ENCODE measurements at regions not wholly inside any gene's neighbourhood (a gene's known extent, or its start where the extent isn't known, plus 50 kb on each side); places are given as distances from the start of the nearest gene placed in this dataset.
"Not testable (repeated sequence)": the region's sequence is repeated elsewhere in the genome, so short reads cannot be mapped to it uniquely, and the experiment has no call there.

DNA sequence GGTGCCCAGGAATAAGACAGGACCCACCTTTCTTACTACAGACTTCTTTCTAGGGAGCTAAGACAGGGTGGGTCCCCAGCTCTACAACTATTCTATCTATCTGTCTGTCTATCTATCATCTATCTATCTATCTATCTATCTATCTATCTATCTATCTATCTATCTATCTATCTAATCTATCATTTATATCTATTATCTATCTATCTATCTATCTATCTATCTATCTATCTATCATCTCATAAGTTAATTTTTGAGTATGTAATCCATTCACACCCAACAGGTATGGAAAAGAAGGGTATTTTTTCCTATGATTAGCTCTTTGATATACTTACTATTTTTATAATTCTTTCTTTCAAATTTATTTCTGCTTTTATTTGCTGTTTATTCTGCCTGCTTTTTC lies 55.9 kb downstream of the BAMBI start:
- DNase-seq (ENCODE audit: low read depth): no peak

DNA sequence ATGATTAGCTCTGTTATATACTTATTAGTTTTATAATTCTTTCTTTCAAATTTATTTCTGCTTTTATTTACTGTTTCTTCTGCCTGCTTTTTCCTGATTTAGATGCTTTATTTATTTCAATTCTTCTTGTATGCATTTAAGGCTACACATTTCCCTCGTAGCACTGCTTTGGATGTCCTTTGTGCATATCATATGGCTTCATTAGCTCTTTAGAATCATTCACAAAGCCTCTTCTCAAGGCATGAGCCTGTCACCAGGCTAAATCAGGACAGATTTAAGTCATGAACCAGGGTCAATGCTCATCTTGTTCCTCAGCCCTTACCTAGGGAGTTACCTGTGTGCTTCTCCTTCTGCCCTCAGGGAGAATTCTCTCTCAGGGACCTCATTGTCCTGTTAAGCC lies 56.3 kb downstream of the BAMBI start:
- DNase-seq (ENCODE audit: low read depth): no peak

DNA sequence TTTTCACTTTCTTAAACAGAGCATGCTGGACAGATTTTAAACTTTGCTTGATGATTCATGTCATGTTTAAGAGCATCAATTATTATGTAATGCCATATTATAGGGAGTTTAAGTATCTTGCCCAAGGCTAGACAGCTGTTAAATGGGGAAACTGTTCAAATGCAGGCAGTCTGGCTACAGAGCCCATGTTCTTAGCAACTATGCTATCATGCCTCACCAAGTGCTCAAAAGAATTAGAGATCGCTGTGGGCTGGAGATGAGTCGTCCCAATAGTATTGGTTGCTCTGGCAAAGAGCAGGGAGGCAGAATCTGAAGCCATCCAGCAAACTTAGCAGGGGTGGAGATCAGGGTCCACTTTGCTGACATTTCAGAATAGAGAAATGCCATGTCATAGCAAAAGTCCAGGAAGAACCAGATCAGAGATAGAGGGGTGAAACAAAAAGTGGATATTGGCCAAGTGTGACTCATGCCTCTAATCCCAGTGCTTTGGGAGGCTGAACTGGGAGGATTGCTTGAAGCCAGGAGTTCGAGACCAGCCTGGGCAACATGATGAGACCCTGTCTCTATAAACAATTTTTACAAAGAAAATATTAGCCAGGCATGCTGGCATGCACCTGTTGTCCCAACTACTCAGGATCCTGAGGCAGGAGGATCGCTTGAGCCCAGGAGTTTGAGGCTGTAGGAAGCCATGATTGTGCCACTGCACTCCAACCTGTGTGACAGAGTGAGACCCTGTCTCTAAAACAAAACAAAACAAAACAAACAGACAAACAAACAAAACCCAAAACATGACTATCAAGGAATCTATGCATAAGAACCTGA lies 57.8 kb downstream of the BAMBI start:
- no peak for DNase-seq (ENCODE audit: low read depth)

DNA sequence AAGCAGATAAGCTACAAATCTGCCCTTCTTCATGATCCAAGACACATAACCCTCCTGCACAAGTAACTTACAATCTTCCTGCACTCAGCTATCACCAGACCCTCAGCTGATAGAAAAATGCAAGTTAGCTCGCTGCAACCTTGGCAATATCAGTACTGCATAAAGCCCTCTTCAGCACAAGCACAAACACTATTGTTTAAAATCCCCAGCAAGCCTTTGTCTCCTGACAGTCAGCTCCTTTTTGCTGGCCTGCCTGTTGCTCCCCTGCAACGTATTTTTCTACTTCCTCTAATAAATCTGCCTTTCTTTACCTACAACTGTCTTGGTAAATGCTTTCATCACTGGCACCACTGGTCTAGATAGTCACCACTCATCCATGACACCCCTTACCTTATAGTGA lies 59.8 kb downstream of the BAMBI start:
- no peak for DNase-seq (ENCODE audit: low read depth)

DNA sequence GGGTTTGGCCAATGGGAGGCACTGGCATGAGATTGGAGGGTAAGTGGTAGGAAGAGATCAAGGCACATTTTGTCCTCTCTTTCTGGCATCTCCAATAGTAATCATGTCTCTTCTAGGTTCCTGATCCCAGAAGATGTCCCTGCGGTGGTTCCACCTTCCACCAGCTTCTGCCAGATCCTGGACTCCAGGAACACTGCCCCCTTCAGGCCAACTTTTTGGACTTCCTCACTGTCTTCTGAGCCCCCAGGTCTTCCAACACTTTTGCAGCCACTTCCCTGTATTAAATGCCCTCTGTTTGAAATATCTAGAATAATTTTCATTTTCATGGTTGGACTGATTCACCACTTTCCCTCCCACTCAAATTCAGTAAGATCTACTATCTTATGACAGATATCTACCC lies 60.9 kb downstream of the BAMBI start:
- no peak for DNase-seq (ENCODE audit: low read depth)

DNA sequence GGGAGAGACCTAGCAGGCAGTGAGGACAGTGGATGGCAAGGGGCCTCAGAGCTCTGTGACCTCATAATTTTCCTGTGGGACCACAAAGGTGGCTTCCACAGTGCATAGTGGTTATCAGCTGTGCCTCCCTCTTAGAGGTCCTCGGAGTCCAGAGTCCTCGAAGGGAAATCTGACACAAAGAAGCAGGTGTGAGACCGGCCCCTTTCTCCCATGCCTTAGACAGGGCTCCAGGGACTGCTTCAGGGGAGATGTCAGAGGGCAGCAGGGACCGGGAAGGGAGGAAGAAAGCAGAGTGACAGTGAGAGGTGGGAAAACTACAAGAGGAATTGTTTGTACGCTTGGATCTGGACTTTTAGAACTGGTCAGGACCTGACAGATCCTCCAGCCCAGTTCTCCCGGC lies 66.3 kb downstream of the BAMBI start:
- no peak for DNase-seq (ENCODE audit: low read depth)

DNA sequence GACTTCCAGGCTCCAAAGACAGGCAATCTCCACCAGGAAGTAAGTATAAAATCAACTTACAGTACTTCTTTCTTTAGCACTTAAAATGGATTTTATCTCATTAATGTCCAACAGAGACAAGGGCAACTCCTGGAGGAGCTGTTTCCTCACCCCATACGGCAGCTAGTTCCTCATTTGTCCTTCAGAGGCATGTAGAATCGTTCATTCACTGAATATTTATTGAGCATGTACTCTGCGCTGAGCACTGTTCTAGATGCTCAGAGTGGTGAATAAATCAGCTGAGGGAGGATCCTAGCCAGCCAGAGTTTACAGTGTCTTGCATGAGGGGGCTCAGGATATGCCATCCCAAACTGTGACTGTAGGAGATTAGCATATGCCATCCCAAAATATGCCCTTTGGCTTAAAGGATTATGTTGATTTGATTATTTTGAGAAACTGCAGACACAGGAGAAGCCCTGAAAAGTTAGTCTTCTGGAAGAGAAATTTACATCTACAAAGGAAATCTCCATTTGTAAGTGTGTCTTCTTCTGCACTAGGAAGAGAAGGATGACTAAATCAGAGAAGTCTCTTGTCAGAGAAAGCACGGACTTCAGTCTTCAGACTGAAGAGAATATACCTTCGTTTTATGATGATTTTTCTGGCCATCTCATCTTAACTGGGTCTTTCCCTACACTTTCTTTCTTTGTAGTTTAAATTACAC lies 66.9 kb downstream of the BAMBI start:
- DNase-seq (ENCODE audit: low read depth): no peak

DNA sequence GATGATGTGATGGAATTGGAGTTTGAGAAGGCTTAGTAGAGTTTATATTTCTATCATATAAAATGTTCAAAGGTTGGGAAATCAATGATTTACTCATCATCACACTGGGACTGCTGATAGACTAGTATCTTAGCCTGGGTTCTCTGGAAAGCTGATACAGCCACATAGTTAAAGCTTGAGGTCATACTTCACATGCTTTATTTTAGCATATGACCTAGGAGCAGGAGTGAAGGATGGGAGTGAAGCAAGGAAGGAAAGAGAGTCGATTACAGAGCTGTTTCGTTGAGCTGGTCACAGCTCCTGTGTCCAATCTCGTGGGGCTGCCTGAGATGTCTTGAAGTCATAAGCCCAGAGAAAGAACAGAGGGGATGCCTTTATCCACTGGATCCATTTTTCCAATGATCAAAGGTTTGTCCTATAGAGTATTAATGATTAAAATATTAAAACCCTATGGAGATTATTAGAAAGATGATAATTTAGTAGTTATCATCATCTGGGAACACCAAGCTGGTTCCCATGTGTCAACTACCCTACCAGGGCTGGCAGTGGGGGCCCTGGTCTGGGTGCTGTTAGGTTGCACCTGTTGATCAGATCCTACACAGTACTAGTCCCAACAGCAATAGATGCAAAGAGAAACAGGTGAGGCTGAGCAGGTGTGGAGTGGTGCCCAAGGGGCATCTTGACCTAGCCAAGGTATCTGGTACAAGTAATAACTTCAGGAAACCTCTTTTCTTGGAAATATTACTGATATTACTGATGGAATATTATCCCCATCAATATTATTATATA lies 77.8 kb downstream of the BAMBI start:
- no peak for DNase-seq (ENCODE audit: low read depth)

DNA sequence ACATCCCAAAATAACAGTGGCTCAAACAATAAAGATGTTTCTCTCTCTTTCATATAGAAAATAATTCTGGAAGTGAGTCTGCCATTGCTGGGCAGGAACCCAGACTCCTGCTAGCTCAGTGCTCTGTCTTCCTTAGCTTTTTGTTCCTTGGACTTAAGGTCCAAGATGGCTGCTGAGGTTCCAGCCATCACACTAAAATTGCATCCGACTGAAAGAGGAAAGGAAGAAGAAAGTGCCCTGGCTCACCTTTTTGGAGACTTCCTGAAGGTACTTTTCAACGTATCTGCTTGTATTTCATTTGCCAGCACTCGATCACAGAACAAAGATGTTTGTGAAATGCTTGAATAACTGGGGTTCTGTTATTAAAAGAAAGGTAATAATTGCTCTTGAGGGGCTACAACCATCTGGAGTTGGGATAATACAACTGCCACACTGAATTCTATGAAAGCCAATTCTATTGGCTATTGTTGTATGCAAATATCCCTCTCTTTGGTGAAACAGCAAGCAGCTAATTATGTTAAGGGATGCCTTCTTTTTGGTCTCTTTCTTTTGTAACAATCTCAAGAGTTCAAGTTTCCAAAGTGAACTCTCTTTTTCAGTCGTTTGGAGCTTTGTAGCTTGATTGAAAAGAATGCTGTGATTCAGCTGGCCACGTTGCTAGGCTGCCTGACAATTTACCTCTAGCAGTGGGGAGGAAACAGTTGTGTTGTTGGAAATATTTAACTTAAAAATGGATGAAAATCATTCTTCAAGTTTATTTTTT lies 83.9 kb downstream of the BAMBI start:
- DNase-seq (ENCODE audit: low read depth): no peak

DNA sequence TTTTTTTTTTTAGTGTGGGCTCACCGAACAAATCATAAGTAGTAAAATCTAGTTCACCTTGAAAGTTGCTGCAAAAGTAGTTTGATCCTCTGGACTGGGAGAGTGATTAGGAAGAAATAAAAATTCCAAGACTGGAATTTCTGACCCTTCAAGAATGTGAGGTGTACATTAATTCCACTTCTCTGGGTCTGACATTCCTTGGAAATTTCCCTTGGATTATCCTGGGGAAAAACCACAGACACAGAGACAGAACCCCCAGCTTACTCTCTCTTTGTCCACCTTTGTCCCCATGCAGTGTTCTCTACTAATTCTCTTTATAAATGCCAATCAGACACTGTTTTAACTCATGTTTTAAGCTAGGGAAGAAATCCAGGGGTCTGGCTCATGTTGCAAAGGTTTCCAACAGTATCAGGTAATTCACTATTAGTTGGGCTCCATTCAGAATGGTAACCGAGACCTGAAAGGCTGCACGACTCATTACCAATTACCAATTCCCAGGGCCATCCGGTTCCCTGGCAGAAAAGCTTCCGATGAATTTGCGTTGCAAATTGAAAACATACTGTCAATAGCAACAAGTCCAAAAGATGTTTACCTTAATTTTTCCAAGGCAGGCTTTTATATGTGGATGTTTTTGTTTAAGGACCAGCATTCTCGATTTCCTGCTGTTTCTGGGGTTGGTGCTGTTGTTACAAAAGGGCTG lies 86.3 kb downstream of the BAMBI start:
- DNase-seq (ENCODE audit: low read depth): no peak

DNA sequence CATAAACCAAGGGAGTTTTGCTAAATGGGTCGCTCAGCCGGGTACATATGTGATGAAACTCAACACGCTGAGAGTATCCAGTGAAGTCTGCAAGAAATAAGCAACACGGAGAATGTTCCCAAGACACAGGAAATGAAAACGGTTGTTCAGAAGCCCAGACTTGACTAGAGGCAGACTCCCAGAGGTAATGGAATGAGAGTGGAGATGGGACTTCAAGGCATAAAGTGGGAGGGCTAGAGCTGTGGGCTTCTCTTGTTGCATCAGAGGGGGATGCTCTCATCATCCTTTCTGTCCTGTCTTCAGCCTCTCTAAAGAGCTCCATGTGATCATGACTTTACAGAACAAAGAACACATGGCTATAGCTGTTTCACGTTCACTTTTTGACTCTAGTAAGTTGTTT lies 88.3 kb downstream of the BAMBI start:
- no peak for DNase-seq (ENCODE audit: low read depth)

DNA sequence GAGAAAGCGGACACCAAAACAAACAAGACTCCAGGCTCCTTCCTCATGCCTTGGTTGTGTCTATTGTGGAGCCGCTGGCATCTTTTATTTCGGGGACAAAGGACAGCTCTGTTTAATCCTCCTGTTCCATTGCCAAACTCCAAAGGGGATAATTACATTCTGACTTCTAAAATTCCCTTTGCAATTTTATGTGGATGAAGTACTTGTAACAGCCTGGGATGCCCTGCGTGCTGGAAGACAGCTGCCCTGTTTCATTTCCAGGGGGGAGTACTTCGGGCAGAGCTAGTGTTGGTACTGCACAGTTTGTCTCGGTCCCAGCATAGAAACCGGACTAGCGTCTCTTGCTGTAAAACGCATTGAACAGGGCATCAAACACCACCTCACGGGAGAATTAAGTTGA lies 90.9 kb downstream of the BAMBI start:
- DNase-seq (ENCODE audit: low read depth): no peak

DNA sequence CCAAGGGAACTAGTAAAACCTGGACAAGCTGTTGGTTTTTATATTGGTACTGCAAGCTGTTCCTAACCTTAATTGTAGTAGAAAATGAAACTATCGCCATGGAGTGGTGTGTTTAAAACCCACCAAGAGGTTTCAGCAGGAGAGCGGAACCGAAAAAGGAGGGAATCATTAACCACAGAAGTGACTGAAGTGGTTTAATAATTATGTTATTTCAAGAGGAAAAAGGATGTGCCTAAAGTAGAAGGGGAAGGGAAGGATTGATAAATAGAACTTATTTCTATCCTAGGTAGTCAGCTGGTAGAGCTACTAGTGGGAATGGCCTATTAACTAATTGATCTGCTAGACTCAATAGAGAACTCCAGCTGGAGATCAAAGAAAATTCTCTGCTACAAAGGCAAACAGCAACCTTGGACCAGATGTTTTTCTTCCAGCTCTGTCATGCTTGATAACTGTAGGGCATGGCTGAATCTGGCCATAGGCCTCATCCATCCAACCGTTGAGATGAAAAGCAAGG lies 91.8 kb downstream of the BAMBI start:
- no peak for DNase-seq (ENCODE audit: low read depth)

DNA sequence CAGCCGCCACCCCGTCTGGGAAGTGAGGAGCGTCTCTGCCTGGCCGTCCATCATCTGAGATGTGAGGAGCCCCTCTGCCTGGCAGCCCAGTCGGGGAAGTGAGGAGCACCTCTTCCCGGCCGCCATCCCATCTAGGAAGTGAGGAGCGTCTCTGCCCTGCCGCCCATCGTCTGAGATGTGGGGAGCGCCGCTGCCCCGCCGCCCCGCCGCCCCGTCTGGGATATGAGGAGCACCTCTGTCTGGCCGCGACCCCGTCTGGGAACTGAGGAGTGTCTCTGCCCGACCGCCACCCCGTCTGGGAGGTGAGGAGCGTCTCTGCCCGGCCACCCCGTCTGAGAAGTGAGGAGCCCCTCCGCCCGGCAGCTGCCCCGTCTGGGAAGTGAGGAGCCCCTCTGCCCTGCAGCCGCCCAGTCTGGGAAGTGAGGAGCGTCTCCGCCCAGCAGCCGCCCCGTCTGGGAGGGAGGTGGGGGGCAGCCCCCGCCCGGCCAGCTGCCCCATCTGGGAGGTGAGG lies 94.3 kb downstream of the BAMBI start:
- DNase-seq (ENCODE audit: low read depth): not testable (repeated sequence)

DNA sequence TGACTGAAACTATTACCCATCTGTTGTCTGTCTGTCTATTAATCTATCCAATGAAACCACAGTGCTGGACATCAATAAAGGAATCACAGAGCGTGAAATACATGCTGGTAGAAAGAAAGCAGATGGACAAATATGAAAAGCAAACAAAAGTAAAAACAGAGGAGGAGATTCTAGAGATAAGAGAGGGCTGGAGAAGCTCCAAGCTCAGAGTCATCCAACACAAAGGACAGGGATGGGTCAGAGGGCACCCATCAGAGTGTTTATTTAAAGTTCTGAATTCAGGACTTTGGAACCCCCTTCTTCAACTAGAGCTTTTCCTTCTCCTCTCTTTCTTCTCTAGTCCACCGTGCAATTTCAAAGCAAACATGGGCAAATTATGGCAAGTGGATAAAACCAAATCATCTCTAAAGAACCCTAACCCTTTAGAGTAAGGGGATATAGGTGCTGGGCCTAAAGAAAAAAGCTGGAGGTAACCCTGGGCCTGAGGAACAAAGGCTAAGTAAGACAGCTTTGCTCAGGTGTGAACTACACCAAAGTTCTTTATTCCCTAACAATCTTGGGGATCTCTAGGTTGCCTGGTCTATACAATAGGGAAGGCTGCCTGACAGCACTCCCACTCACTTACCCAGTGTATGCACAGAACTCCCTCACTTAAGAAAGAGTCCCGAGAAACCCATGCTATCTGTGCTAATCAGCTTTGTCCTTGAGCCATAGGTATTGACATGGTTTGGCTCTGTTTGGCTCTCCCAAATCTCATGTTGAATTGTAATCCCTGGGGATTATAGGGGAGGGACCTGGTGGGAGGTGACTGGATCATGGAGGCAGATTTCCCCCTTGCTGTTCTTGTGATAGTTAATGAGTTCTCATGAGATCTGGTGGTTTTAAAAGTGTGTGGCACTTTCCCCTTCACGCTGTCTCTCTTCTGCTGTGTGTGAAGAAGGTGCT lies 97.0 kb downstream of the BAMBI start:
- no peak for DNase-seq (ENCODE audit: low read depth)

DNA sequence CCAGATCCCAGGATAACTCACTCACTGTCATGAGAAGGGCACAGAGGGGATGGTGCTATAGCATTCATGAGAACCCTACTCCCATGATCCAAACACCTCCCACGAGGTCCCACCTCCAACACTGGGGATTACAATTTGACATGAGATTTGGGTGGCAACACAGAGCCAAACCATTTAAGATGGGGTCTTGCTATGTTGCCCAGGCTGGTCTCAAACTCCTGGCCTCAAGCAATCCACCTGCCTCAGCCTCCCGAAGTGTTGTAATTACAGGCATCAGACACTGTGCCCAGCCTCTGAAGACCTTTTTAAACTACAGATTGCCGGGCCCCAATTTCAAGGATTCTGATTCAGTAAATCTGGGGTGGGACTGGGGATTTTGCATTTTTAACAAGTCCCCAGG lies 98.5 kb downstream of the BAMBI start:
- no peak for DNase-seq (ENCODE audit: low read depth)

DNA sequence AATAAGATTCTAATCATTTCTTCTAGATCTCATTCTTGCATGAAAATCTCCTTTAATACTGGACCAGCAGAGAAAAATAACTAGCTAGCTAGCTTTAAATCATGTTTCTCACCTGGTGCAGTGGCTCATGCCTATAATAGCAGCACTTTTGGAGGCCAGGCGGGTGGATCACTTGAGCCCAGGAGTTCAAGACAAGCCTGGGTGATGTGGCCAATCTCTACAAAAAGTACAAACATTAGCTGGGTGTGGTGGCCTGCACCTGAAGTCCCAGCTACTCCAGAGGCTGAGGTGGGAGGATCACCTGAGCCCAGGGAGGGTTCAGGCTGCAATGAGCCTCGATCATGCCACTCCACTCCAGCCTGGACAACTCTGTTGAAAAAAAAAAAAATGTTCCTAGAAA lies 99.2 kb downstream of the BAMBI start:
- DNase-seq (ENCODE audit: low read depth): no peak

DNA sequence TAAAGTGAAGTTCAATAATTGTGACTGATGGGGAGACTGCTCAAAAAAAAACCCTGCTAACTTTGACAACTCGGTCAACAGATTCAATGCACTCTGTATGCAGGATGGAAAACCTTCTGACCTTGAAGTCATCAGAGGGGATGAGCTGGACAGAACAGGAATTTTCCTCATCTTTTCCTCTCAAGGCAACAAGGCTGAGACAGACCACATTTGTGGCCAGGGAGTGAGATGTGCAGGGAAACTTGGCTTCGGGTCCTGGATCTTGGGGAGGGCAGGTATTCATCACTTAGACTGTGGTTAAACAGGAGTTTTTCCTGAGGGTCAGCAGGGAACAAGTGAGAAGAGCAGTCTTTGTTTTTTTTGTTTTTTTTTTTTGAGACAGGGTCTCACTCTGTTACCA lies 100.6 kb downstream of the BAMBI start:
- DNase-seq (ENCODE audit: low read depth): no peak

DNA sequence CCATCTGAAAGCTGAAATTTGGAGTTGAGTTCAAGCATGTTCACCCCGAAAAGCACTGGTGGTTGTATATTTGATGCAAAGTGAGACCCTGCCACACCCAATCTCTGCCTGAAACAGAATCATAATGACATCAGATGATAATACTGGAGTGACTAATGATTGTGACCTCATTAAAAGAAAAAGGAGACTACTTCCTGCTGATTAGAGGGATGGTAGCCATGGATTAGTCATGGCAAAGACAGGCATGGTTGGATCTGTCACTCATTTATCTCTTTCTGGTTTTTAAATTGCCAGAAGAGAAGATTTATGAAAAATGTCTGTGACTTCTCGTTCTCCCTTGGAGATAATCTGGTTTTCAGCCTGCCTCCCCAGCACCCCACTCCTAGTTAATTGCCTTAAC lies 101.2 kb downstream of the BAMBI start:
- no peak for DNase-seq (ENCODE audit: low read depth)

DNA sequence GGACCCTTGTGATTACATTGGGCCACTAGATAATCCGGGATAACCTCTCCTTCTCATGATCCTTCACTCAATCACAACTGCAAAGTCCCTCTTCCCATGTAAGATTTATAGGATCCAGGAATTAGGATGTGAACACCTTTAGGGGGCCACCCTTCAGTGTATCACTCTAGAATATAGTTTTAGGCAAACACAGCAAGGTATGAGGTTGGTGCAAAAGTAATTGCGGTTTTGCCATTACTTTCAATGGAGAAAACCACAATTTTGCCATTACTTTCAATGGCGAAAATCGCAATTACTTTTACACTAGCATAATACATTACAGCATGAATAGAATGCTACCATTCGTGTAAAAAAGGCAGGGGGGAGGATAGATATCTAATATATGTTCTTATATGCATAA lies 104.0 kb downstream of the BAMBI start:
- no peak for DNase-seq (ENCODE audit: low read depth)

Measured in stimulated activated CD8-positive, alpha-beta memory T cell treated with anti-CD3 and anti-CD28 coated beads, Interleukin-4, amount 100 ng/mL, for 24 hours (primary cell).